ENCODE measurements at regions not wholly inside any gene's neighbourhood (a gene's known extent, or its start where the extent isn't known, plus 50 kb on each side); places are given as distances from the start of the nearest gene placed in this dataset.

- TF ChIP-seq CTCF (IDR thresholded peaks at IDR 0.05; ENCODE audit: insufficient read depth, low read length), result no peak
- TF ChIP-seq REST (IDR thresholded peaks at IDR 0.05; ENCODE audit: insufficient replicate concordance, low read depth), result no peak
Measured at GRCh38 chr2:48183991-48184390, 130.5 kb upstream of the FOXN2 start.
